Tibial nerve (tissue), 3 donors: ENCODE measurements at regions not wholly inside any gene's neighbourhood (a gene's known extent, or its start where the extent isn't known, plus 50 kb on each side); places are given as distances from the start of the nearest gene placed in this dataset.

Experiments used
- CTCF ChIP-seq, 5 experiments: fragments of 200-600 bp in 3 of 5; fragments of 450-650 bp in 2 of 5; sonication (generic) in 3 of 5; IDR thresholded peaks; one replicate each; pipeline ENCODE4 v1.5.1; 2016 to 2019; ENCODE audit warnings: antibody characterized with exemption in 5 of 5, mild to moderate bottlenecking in 3 of 5, moderate library complexity in 2 of 5
- POLR2A ChIP-seq, 2 donors: fragments of 450-650 bp; IDR thresholded peaks; one replicate each; pipeline ENCODE4 v1.6.1; 2017; ENCODE audit warnings: antibody characterized with exemption in 2 of 2, mild to moderate bottlenecking in 2 of 2, moderate library complexity in 2 of 2

- TF ChIP-seq POLR2A (IDR thresholded peaks at IDR 0.05) (no peak), CTCF (IDR thresholded peaks at IDR 0.05) (no peak)
These were observed 237.8 kb downstream of the LTN1 start for GRCh38 chr21:28754862-28755261.
